ENCODE measurements at regions not wholly inside any gene's neighbourhood (a gene's known extent, or its start where the extent isn't known, plus 50 kb on each side); places are given as distances from the start of the nearest gene placed in this dataset.
"Not testable (repeated sequence)": the region's sequence is repeated elsewhere in the genome, so short reads cannot be mapped to it uniquely, and the experiment has no call there.

DNA sequence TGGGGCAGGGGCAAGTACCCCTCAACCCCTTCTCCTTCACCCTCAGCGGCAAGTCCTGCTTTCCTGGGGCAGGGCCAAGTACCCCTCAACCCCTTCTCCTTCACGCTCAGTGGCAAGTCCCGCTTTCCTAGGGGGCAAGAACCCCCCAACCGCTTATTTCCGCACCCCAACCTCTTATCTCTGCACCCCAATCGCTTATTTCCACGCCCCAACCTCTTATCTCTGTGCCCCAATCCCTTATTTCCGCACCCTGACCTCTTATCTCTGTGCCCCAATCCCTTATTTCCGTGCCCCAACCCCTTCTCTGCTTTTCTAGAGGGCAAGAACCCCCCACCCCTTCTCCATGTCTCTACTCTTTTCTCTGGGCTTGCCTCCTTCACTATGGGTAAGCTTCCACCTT, 109.2 kb upstream of the PELI1 start:
- not testable (repeated sequence) for DNase-seq (ENCODE audit: low read depth); H3K4me3 ChIP-seq (ENCODE audit: low read length); H3K9ac ChIP-seq (ENCODE audit: low read length); H3K27me3 ChIP-seq (replicated peaks; ENCODE audit: control insufficient read depth, insufficient read depth, low read length); H3K9me3 ChIP-seq (ENCODE audit: control insufficient read depth, low read length); H3K36me3 ChIP-seq (ENCODE audit: control insufficient read depth, insufficient read depth, low read length, severe bottlenecking); H3K4me1 ChIP-seq (ENCODE audit: control insufficient read depth, insufficient read depth, low read length)

- Histone ChIP-seq H3K4me1 (ENCODE audit: control insufficient read depth, insufficient read depth, low read length) (peaks cover 7% of the 10 kb centered on the region), H3K4me3 (ENCODE audit: low read length) (no peak overlapping the region), H3K27me3 (replicated peaks; ENCODE audit: control insufficient read depth, insufficient read depth, low read length) (no peaks in the 10 kb centered on the region), H3K36me3 (ENCODE audit: control insufficient read depth, insufficient read depth, low read length, severe bottlenecking) (no peaks in the 10 kb centered on the region), H3K9ac (ENCODE audit: low read length) (no peak overlapping the region), H3K9me3 (ENCODE audit: control insufficient read depth, low read length) (no peaks in the 10 kb centered on the region)
- no peak for DNase-seq (ENCODE audit: low read depth)
Observed at GRCh38 chr2:64258566-64258965, 114.3 kb upstream of the PELI1 start.

DNA sequence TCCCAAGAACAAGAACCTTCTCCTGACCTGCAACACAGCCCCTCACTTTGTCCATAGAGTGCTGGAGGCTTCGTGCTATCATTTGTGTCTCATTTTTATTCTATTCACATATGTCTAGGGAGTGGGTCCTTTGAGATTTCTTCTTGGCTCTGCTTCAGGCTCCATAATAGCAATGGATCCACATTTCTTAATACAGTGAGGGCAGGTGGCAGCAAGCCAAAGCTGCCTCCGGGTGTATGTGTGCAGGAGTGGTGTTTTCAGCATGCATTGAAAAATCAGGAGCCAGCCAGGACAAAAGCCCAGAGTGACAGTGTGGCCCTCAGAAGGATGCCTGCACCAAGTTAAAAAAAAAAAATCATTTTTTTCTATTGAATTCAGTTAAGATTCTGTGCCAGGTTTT, 115.1 kb upstream of the PELI1 start:
- H3K27me3 ChIP-seq (replicated peaks; ENCODE audit: control insufficient read depth, insufficient read depth, low read length) = no peaks in the 10 kb centered on the region
- peak; percentile 70 for DNase-seq (ENCODE audit: low read depth)
- H3K4me1 ChIP-seq (ENCODE audit: control insufficient read depth, insufficient read depth, low read length) = peaks cover 7% of the 10 kb centered on the region
- H3K9ac ChIP-seq (ENCODE audit: low read length) = no peak overlapping the region
- H3K9me3 ChIP-seq (ENCODE audit: control insufficient read depth, low read length) = no peaks in the 10 kb centered on the region
- no peak overlapping the region for H3K4me3 ChIP-seq (ENCODE audit: low read length)
- no peaks in the 10 kb centered on the region for H3K36me3 ChIP-seq (ENCODE audit: control insufficient read depth, insufficient read depth, low read length, severe bottlenecking)

- Histone ChIP-seq H3K4me1 (ENCODE audit: control insufficient read depth, insufficient read depth, low read length) (peaks cover 7% of the 10 kb centered on the region), H3K4me3 (ENCODE audit: low read length) (no peak overlapping the region), H3K9me3 (ENCODE audit: control insufficient read depth, low read length) (no peaks in the 10 kb centered on the region), H3K9ac (ENCODE audit: low read length) (no peak overlapping the region), H3K36me3 (ENCODE audit: control insufficient read depth, insufficient read depth, low read length, severe bottlenecking) (no peaks in the 10 kb centered on the region), H3K27me3 (replicated peaks; ENCODE audit: control insufficient read depth, insufficient read depth, low read length) (no peaks in the 10 kb centered on the region)
- no peak for DNase-seq (ENCODE audit: low read depth)
Observed at GRCh38 chr2:64260093-64260803, 116.0 kb upstream of the PELI1 start.

DNA sequence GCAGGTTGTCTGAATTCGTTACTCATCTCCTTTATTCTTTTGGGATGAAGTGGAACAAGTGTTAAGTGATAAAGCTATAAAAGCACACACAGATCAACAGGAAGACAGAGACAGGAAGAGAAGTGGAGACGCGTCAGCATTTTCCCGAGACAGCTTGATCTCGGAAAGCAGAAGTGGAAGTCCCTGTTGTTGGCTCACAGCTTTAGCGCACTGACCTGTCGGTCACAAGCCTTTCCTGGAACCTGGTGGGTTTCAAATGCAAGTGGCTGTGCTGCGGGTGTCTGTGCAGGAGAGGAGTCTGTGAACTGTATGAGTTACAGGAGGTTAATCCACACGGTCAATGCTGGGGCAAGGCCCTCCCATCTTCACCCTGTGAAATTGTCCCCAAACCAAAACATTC, 116.6 kb upstream of the PELI1 start:
- Histone ChIP-seq H3K27me3 (replicated peaks; ENCODE audit: control insufficient read depth, insufficient read depth, low read length) (no peaks in the 10 kb centered on the region), H3K4me1 (ENCODE audit: control insufficient read depth, insufficient read depth, low read length) (peaks cover 7% of the 10 kb centered on the region), H3K9me3 (ENCODE audit: control insufficient read depth, low read length) (no peaks in the 10 kb centered on the region), H3K36me3 (ENCODE audit: control insufficient read depth, insufficient read depth, low read length, severe bottlenecking) (no peaks in the 10 kb centered on the region), H3K9ac (ENCODE audit: low read length) (no peak overlapping the region), H3K4me3 (ENCODE audit: low read length) (no peak overlapping the region)
- DNase-seq (ENCODE audit: low read depth) = no peak

GRCh38 chr2:64262071-64262470, 117.9 kb upstream of the PELI1 start:
- Histone ChIP-seq H3K36me3 (ENCODE audit: control insufficient read depth, insufficient read depth, low read length, severe bottlenecking) (no peaks in the 10 kb centered on the region), H3K9me3 (ENCODE audit: control insufficient read depth, low read length) (no peaks in the 10 kb centered on the region), H3K27me3 (replicated peaks; ENCODE audit: control insufficient read depth, insufficient read depth, low read length) (no peaks in the 10 kb centered on the region), H3K4me1 (ENCODE audit: control insufficient read depth, insufficient read depth, low read length) (peaks cover 7% of the 10 kb centered on the region), H3K4me3 (ENCODE audit: low read length) (no peak overlapping the region), H3K9ac (ENCODE audit: low read length) (no peak overlapping the region)
- no peak for DNase-seq (ENCODE audit: low read depth)

DNA sequence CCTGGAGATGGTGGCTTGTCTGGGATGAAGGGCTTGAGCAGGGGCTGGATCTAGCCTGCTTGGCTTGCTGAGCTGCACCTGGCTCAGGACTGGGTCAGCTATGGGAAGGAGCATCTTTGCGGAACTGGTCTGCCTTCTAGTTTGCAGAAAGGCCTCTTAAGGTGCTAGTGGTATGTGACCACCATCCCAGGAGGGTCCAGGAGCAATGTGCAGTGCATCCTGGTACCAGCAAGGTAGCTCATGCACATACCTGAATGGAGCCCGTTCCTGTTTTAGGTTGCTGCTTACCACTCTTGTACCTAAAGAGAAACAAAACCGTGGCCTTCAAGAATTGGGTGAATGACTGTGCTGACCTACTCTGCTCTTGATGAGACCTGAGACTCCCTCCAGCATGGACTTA, 118.6 kb upstream of the PELI1 start:
- H3K9me3 ChIP-seq (ENCODE audit: control insufficient read depth, low read length) = no peaks in the 10 kb centered on the region
- H3K27me3 ChIP-seq (replicated peaks; ENCODE audit: control insufficient read depth, insufficient read depth, low read length) = no peaks in the 10 kb centered on the region
- no peaks in the 10 kb centered on the region for H3K36me3 ChIP-seq (ENCODE audit: control insufficient read depth, insufficient read depth, low read length, severe bottlenecking)
- H3K4me1 ChIP-seq (ENCODE audit: control insufficient read depth, insufficient read depth, low read length) = peaks cover 7% of the 10 kb centered on the region
- no peak overlapping the region for H3K9ac ChIP-seq (ENCODE audit: low read length)
- no peak overlapping the region for H3K4me3 ChIP-seq (ENCODE audit: low read length)
- DNase-seq (ENCODE audit: low read depth) = no peak

GRCh38 chr2:64263315-64263714, 119.1 kb upstream of the PELI1 start:
- Histone ChIP-seq H3K36me3 (ENCODE audit: control insufficient read depth, insufficient read depth, low read length, severe bottlenecking) (no peaks in the 10 kb centered on the region), H3K9ac (ENCODE audit: low read length) (no peak overlapping the region), H3K9me3 (ENCODE audit: control insufficient read depth, low read length) (no peaks in the 10 kb centered on the region), H3K4me1 (ENCODE audit: control insufficient read depth, insufficient read depth, low read length) (peaks cover 7% of the 10 kb centered on the region), H3K4me3 (ENCODE audit: low read length) (no peak overlapping the region), H3K27me3 (replicated peaks; ENCODE audit: control insufficient read depth, insufficient read depth, low read length) (no peaks in the 10 kb centered on the region)
- peak; percentile 76 for DNase-seq (ENCODE audit: low read depth)

- Histone ChIP-seq H3K4me3 (ENCODE audit: low read length) (no peak overlapping the region), H3K4me1 (ENCODE audit: control insufficient read depth, insufficient read depth, low read length) (peaks cover under 1% of the 10 kb centered on the region), H3K27me3 (replicated peaks; ENCODE audit: control insufficient read depth, insufficient read depth, low read length) (no peaks in the 10 kb centered on the region), H3K36me3 (ENCODE audit: control insufficient read depth, insufficient read depth, low read length, severe bottlenecking) (no peaks in the 10 kb centered on the region), H3K9ac (ENCODE audit: low read length) (no peak overlapping the region), H3K9me3 (ENCODE audit: control insufficient read depth, low read length) (no peaks in the 10 kb centered on the region)
- DNase-seq (ENCODE audit: low read depth) = no peak
Observed at GRCh38 chr2:64267699-64268098, 123.5 kb upstream of the PELI1 start.

DNA sequence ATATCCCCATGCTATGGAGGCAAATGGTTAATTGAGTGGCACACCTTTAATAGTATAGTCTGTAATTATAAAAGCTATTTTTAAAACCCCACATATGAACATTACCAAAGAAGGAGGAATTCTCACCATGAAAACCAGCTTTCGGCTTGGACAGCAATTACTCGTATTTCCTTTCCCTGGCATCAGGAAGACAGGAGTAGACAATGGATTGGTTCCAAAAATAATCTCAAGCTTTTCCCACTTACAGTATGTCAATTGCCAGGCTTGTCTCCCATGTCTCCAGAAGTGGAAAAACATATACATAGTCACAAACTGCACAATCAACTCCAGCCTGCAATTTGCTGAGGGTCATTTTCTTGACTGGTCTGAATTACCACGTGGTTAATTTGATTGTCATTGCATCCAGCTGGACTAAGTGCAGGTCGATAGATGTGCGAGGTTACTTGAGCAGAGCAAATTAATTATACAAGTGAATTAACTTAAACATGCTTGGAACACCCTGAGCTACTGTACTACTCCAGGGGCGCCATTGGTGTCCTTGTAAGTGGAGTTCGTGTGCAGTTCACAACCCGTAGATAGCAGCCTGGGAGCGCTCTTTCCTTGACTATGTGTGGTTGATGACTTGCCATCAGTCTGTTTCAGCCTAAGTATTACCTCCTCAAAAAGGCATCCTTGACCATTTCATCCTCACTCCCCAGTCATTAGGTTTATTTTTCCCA, 124.3 kb upstream of the PELI1 start:
- H3K36me3 ChIP-seq (ENCODE audit: control insufficient read depth, insufficient read depth, low read length, severe bottlenecking) = no peaks in the 10 kb centered on the region

DNA sequence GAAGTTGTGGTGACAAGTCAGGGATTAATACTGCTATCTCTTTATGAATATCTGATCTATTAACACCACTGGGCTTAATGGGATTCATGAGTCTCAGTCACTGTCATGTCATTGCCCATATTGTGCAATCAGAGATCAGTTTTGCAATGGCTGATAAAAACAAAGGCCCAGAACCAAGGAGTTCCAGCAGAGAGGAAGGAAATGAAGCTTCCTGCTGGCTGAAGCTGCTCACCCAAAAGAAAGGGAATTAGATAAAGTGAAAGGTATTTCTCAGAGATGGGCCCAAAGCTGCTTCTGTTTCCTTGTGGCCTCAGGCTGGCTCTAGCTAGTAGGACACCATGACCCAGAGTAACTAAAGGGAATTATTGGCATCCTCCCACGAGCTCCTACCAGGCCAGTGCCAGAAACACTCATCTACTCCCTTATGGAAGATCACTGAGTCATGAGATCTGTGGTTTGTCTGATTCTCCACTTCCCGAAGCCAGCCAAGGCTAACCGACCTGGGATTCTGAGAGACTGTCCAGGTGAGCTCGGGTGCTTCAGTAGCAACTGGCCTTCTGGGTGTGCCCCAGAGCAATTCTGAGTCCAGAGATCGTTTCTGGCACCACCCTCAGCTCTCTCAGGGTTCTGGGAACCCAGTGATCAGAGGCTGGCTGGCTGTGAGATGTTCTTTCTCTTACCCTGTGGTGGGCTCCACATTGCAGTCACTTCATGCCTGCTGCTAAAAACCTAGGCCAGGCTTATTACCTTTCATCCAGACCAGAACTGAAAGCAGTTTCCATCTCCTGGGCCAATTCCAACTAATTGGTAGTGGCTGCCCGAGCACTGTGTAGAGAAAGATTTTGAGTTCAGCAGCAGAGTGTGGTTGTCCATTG, 129.5 kb upstream of the PELI1 start:
- peaks cover 29% of the 10 kb centered on the region for H3K4me1 ChIP-seq (ENCODE audit: control insufficient read depth, insufficient read depth, low read length)
- no peaks in the 10 kb centered on the region for H3K27me3 ChIP-seq (replicated peaks; ENCODE audit: control insufficient read depth, insufficient read depth, low read length)
- peak; percentile 73 for DNase-seq (ENCODE audit: low read depth)
- no peak overlapping the region for H3K9ac ChIP-seq (ENCODE audit: low read length)
- H3K9me3 ChIP-seq (ENCODE audit: control insufficient read depth, low read length) = no peaks in the 10 kb centered on the region
- H3K36me3 ChIP-seq (ENCODE audit: control insufficient read depth, insufficient read depth, low read length, severe bottlenecking) = no peaks in the 10 kb centered on the region
- H3K4me3 ChIP-seq (ENCODE audit: low read length) = peak overlapping the region; percentile 36

More for the DNA sequence above, 124.3 kb upstream of the PELI1 start:
- DNase-seq (ENCODE audit: low read depth) = peak; percentile 26
- H3K4me1 ChIP-seq (ENCODE audit: control insufficient read depth, insufficient read depth, low read length) = peaks cover 9% of the 10 kb centered on the region
- H3K27me3 ChIP-seq (replicated peaks; ENCODE audit: control insufficient read depth, insufficient read depth, low read length) = no peaks in the 10 kb centered on the region
- no peaks in the 10 kb centered on the region for H3K9me3 ChIP-seq (ENCODE audit: control insufficient read depth, low read length)
- no peak overlapping the region for H3K4me3 ChIP-seq (ENCODE audit: low read length)
- H3K9ac ChIP-seq (ENCODE audit: low read length) = no peak overlapping the region
